IMR-90 (cell line): ENCODE measurements at regions not wholly inside any gene's neighbourhood (a gene's known extent, or its start where the extent isn't known, plus 50 kb on each side); places are given as distances from the start of the nearest gene placed in this dataset.

ENCODE experiments used
- CTCF ChIP-seq: conservative IDR thresholded peaks from 2 replicates; pipeline ENCODE4 v1.5.1; 2012; ENCODE audit warnings: mild to moderate bottlenecking, low read depth, low read length, improper control_type of control experiment
- MAFK ChIP-seq: IDR thresholded peaks from 2 replicates; pipeline ENCODE4 v1.6.1; 2012; ENCODE audit warnings: low read depth, low read length, improper control_type of control experiment
- MAZ ChIP-seq: IDR thresholded peaks from 2 replicates; pipeline ENCODE4 v1.6.1; 2012; ENCODE audit warnings: low read depth, mild to moderate bottlenecking, low read length, improper control_type of control experiment, moderate library complexity, borderline replicate concordance
- SMC3 ChIP-seq: fragments of 150-350 bp; IDR thresholded peaks from 2 replicates; pipeline ENCODE4 v1.6.1; 2016; ENCODE audit warnings: low read depth, mild to moderate bottlenecking, antibody characterized with exemption, low read length, moderate library complexity

- TF ChIP-seq MAFK (no peak), CTCF (no peak), MAZ (no peak), SMC3 (no peak)
Observed at GRCh38 chr1:30525971-30526651, 197.3 kb downstream of the MATN1 start.
